NCI-H526 treated with DMSO at 0.1 percent for 48 hours (cell line): ENCODE measurements at regions not wholly inside any gene's neighbourhood (a gene's known extent, or its start where the extent isn't known, plus 50 kb on each side); places are given as distances from the start of the nearest gene placed in this dataset.

ENCODE experiments used
- DNase-seq: peaks from one replicate; lab custom pipeline; 2025; lab: John Stamatoyannopoulos, UW

GRCh38 chr14:53807542-53807941 lies 149.1 kb downstream of the BMP4 start:
- DNase-seq: no peak

- no peak for DNase-seq
Measured at GRCh38 chr14:53807108-53807507, 149.5 kb downstream of the BMP4 start.

- DNase-seq: no peak
Measured at GRCh38 chr14:53796734-53797133, 159.9 kb downstream of the BMP4 start.

- DNase-seq: peak; percentile 28
Measured at GRCh38 chr14:53793790-53794505, 162.7 kb downstream of the BMP4 start.

- DNase-seq: no peak
Measured at GRCh38 chr14:53792909-53793308, 163.7 kb downstream of the BMP4 start.

- no peak for DNase-seq
Measured at GRCh38 chr14:53790731-53791500, 165.7 kb downstream of the BMP4 start.

GRCh38 chr14:53788566-53788965 lies 168.1 kb downstream of the BMP4 start:
- no peak for DNase-seq

GRCh38 chr14:53786045-53786444 lies 170.6 kb downstream of the BMP4 start:
- no peak for DNase-seq

DNA sequence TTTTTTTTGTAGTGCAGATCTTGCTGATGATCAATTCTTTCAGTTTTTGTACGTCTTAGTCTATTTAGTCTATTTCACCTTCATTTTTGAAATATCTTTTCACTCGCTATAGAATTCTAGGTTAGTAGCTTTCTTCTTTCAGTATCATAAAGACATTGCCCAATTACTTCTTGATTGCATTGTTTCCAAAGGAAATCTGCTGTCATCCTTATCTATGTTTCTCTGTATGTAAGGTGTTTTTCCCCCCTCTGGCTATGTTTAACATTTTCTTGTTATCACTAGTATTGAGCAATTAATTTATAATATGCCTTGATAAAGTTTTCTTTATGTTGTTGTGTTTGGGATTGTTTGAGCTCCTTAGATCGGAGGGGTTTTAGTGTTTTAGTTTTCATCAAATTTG lies 171.9 kb downstream of the BMP4 start:
- no peak for DNase-seq

GRCh38 chr14:53783256-53783655 lies 173.4 kb downstream of the BMP4 start:
- no peak for DNase-seq

DNA sequence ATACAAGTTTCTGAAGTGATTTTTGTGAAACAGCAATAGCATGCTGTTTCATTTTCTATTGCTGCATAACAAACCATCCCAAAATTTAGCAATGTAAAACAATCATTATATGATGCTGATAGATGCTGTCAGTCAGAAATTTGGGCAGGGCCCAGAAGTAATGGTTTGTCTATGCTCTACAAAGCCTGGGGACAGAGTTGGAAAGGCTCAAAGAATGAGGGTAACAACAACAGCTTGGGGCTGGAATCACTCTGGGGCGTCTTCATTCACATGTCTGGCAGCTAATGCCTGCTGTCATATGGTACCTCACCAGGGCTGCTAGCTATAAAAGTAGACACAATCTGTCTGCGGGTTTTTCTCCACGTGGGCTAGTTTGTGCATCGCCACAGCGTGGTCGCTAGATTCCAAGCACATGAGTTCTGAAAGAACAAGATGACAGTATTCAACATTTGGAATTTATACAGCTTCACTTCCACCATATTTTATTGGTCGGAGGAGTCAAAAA lies 176.5 kb downstream of the BMP4 start:
- no peak for DNase-seq

- no peak for DNase-seq
Measured at GRCh38 chr14:53779301-53779700, 177.3 kb downstream of the BMP4 start.

DNA sequence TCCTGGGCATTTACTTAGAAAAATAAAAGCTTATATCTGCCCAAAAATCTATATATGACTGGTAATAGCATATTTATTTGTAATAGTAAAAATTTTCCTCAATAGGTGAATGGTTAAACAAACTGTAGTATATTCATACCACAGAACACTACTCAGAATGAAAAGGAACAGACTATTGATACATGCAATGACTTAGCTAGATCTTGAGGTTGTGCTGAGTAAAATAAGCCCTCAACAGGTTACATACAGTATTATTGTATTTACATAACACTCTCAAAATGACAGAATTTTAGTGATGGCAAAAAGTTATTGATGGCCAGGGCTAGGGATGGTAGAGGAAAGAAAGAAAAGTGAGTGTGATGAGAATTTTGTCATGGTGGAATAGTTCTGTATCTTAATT lies 178.4 kb downstream of the BMP4 start:
- no peak for DNase-seq

GRCh38 chr14:53772936-53773335 lies 183.7 kb downstream of the BMP4 start:
- DNase-seq: no peak

DNA sequence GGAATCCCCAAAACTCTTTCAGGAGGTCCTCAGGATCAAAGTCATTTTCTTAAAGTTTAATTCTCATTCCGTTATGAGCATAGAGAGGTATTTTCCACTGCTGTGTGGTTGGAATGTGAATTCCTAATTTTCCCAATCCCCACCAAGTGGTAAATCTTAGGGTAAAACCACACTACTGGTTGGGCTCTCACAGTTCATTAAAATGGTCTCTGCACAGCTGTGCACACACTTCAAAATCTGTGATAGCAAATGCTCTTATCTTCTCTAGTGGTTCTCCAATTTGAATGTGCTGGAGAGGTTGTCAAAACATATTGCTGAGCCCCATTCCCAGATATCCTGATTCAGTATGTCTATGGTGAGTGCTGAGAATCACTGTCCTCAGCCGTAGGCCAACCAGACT lies 189.1 kb downstream of the BMP4 start:
- no peak for DNase-seq

GRCh38 chr14:53766601-53767000 lies 190.0 kb downstream of the BMP4 start:
- DNase-seq: no peak

DNA sequence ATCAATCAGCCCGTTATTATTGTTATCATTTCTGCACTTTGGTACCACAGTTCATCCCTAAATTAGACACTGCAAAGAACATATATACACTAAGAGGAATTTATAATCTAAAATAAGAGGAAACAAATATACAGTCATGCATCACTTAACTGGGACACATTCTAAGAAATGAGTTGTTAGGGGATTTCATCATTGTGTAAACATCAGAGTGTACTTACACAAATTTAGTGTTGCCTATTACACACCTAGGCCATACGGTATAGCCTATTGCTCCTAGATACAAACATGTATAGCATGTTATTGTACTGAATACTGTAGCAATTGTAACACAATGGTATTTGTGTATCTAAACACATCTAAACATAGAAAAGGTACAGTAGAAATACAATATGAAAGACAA lies 190.5 kb downstream of the BMP4 start:
- no peak for DNase-seq

DNA sequence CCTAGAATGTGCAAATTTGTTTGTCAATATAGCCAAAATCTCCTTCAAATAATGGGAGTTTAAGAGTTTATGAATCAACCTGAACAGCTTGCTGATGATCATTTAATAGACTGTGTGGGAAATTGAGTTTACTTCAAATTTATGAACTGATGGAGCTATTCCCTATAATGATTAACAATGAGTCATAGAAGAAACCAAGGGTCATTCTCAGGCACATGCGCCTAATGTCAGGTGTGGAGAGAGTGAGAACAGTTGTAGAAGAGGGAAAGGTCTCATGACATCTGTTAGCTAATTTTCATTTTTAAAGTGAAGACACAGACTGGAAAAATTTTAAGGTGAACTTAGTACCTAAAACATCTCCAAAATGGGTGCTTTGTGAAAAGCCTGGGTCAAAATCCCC lies 191.8 kb downstream of the BMP4 start:
- no peak for DNase-seq

GRCh38 chr14:53758141-53758540 lies 198.5 kb downstream of the BMP4 start:
- DNase-seq: no peak

- DNase-seq: no peak
Measured at GRCh38 chr14:53757732-53758131, 198.9 kb downstream of the BMP4 start.

DNA sequence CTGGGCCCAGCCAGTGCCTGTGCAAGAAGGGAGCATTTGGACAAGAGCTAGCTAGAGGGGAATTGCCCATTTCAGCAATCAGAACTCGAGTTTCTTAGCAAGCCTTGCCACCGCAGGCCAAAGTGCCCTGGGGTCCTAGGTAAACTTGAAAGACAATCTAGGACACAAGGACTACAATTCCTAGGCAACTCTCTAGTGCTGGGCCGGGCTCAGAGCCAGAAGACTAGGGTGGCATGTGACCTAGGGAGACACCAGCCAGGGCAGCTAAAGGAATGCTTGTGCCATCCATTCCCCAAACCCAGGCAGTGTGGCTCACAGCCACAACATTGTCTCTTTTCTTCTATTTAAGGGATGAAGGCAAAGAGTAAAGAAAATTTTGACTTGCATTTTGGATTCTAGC lies 205.0 kb downstream of the BMP4 start:
- no peak for DNase-seq

- DNase-seq: no peak
Measured at GRCh38 chr14:53748691-53749090, 207.9 kb downstream of the BMP4 start.

- DNase-seq: no peak
Measured at GRCh38 chr14:53744857-53745256, 211.8 kb downstream of the BMP4 start.

GRCh38 chr14:53743371-53743770 lies 213.3 kb downstream of the BMP4 start:
- no peak for DNase-seq
